GM12873 (cell line): ENCODE measurements at regions not wholly inside any gene's neighbourhood (a gene's known extent, or its start where the extent isn't known, plus 50 kb on each side); places are given as distances from the start of the nearest gene placed in this dataset.

Experiments
- CTCF ChIP-seq: IDR thresholded peaks from 2 replicates; pipeline ENCODE4 v1.5.1; 2012; ENCODE audit warnings: low read depth, mild to moderate bottlenecking, moderate library complexity, low read length, control low read depth; ENCODE audit not compliant: insufficient read depth; ENCODE audit errors: missing control alignments

GRCh38 chr7:94064541-94065191 lies 60.5 kb upstream of the BET1 start:
- no peak for TF ChIP-seq CTCF

GRCh38 chr7:94067047-94067446 lies 62.9 kb upstream of the BET1 start:
- no peak for TF ChIP-seq CTCF

- TF ChIP-seq CTCF = no peak
Measured at GRCh38 chr7:94067506-94067905, 63.4 kb upstream of the BET1 start.

- no peak for TF ChIP-seq CTCF
Measured at GRCh38 chr7:94069162-94069739, 65.1 kb upstream of the BET1 start.

- no peak for TF ChIP-seq CTCF
Measured at GRCh38 chr7:94080551-94080950, 76.4 kb upstream of the BET1 start.

GRCh38 chr7:94082126-94082525 lies 78.0 kb upstream of the BET1 start:
- TF ChIP-seq CTCF = no peak

- TF ChIP-seq CTCF = peak; percentile 80
Measured at GRCh38 chr7:94087664-94088352, 83.7 kb upstream of the BET1 start.
